CD4-positive, alpha-beta T cell treated with Interleukin-21 for 1 hour (primary cell): ENCODE measurements at regions not wholly inside any gene's neighbourhood (a gene's known extent, or its start where the extent isn't known, plus 50 kb on each side); places are given as distances from the start of the nearest gene placed in this dataset.
"Not testable (repeated sequence)": the region's sequence is repeated elsewhere in the genome, so short reads cannot be mapped to it uniquely, and the experiment has no call there.

Experiments
- DNase-seq: peaks from one replicate; pipeline ENCODE4 v3.0.0-alpha.2; 2020

DNA sequence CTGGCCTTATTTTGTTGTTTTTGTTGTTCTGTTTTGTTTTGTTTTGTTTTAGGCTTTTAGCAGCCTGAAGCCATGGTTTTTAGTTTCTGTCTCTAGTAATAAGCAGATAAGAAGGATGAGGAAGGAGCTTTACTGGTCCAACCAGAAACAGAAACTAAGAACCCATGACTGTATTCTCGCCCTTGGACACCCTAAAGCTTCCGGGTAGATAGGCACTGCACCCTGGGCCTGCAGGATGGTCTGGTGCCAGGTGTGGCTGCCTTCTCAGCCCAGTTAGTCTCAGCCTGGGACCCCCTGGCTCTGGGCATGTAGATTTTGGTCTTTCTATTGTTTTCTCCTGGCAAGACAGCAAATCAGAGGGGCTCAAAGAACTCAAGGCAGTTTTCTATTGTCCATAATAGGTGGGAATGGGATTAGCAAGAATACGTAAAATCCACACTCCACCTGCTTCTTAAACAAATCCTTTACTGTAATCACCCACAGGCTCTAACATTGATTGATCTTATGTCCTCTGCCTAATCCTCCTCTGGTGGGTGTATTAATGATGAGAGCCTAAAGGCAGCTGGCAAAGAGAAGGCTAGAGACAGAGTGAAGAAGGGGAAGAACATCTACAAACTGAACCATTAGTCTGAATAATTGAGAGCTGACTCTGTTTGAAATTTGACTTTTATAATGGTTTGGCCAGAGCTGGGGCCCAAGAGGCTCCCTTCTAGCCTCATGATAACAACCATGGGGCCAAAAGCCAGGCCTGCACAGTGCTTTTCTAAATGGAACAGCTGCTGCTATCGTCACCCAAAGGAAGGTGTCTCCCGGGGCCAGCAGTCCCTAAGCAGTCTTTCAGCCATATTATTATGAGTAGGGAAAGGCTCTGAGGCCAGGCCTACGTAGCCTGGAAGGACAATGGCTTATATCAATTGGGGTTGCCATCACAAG, 106.8 kb upstream of the ATP1A1 start:
- no peak for DNase-seq

DNA sequence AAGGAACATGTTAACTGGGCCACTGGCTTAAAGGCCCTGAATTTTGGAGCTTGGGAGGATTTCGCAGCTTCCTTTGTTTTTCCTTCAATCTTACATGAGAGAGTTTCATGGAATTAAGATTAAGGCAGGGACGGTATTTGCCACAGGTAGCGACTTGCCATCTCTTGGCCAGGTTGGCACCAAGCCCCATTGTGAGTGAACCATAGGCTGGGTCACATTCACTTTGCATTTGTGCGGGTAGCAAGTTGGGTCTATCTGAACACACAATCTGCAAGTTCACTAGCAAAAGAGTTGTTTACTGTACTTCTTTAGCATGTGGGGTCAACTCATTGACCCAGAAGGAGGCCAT, 106.2 kb upstream of the ATP1A1 start:
- DNase-seq: no peak

DNA sequence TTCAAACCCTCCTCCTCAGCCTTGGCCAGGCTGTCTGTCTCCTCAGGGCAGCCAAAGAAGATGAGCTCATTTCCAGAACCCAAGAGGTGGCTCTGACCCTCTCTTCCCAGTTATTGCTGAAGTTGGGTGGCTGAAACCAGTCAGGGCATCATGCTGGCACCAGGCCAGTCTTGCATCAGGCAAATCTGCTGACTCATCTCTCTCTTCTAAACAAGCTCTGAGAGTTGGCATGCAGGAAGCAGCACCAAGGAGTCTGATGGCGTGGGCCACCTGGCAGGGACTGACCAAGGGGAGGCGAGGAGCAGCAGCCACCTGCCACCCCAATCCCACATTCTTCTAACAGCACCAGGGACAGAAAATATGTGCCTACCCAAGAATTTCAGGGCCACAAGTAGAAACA, 104.8 kb upstream of the ATP1A1 start:
- no peak for DNase-seq

DNA sequence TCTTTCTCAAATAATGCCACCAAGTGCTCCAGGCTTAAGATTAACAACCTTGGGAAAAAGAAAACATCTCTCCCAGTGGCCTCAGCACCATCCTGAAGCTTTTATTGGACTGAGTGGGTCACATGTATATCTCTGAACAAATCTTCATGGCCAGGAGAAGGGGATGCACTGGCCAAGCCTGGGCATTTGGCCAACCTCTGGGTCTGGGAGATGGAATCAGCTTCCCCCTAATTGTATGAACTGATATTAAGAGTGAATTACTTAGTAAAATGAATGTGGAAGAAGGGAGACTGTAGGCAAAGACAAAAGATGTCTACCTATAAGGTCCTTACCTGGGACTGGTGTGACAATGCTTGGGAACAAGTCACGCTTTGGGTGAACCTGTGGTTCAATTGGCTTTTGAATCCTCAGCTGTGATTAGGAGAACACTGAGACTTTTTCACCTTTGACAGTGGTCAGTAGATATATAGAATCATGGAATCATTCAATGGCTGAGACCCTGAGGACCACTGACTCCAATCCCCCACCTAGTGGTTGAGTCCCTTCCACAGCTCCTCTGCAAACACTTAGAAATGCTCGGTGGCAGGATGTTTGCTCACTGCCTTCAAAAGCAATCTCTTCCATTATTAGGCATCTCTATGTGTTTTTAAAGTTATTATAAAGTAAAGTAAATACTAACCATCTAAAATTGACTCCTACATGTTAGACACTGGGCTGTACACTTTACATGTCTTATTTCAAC, 102.6 kb upstream of the ATP1A1 start:
- DNase-seq: no peak

DNA sequence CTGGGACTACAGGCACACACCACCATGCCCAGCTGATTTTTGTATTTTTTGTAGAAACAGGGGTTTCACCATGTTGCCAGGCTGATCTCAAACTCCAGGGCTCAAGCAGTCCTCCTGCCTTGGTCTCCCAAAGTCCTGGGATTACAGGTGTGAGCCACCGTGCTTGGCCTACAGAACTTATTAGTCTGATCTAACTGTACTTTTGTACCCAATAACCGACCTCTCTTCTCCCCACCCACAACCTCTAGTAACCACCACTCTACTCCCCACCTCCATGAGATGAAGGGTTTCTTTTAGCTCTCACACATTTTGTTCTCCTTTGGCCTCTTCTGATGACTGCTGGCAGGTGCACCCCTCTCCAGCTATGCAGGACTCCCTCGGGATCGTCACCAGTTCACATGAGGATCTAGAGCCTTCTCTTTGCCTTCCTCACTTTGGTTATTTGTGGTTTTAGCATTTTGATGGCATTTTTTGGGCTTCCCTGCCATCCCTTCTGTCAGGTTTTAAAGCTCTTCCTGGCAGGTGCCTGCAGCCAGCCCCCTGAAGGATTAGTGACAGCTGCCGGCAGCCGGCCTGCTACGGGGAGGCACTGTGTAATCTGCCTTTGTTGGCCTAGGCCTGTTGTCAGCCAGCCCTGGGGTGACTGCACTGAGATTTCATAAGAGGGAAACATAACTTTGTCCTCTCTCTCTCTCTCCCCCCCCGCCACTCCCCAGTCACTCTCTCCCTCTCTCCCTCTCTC, 99.8 kb upstream of the ATP1A1 start:
- DNase-seq: no peak

DNA sequence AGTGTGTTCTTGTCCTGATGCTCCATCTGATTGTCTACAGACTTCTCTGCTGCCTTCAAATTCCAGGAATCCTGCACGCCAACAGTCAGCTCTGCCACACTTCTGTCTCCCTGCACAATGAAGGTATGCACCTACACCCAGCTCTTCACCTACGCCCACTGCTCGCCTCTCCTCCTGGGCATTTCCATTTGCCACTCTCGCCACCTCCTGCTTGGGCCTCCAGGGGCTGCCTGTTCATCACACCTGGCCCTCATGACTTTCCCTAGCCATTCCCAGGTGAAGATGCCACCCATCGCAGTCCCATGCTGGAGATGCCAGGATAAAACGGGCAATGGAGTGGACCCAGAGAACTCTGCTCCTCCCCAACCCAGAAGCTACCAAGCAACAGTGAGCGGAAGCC, 96.5 kb upstream of the ATP1A1 start:
- DNase-seq: no peak

DNA sequence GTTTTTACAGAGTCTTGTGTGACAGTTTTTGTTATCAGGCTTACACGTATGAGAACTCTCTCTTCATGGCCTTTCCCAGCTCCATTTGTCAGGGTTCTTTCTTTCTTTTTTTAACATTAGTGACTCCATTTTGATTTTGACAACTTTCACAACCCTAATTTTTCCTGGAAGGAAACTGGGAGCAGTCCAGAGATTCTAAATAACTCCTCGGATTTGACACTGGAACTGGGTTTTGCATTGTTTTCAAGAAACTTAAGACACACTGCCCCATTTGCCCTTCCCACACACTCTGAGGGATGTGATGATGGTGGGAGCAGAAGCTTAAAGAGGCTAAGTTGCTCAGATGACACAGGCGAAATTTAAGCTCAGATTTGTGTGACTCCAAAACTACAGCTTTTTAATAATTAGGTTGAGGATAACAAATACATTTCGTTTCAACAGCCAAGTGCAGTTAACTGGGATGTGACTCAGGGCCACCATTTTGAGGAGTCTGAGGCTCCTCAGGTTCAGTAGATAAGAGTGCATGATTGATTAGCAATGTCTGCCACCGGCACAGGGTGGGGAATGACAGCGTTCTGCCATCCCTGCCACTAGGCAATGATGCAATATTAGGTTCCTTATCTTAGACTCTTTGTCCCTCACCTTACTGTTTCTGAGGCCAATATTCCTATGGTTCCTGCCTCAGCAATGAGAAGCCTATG, 95.1 kb upstream of the ATP1A1 start:
- no peak for DNase-seq

DNA sequence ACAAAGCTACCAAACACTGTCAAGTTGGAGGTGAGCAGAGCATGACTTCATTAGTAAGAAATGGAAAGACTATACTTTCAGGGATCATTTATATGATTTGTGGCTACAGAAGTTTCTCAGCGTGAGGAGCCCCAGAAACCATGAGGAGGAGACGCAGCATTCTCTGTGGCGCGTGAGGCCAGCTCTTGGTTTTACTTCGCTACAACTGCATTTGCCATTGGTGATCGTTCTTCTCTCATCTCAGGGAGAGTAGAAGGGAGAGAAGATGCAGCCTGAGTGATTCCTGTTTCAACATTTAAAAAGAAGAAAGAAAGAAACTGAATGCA, 94.5 kb upstream of the ATP1A1 start:
- no peak for DNase-seq

DNA sequence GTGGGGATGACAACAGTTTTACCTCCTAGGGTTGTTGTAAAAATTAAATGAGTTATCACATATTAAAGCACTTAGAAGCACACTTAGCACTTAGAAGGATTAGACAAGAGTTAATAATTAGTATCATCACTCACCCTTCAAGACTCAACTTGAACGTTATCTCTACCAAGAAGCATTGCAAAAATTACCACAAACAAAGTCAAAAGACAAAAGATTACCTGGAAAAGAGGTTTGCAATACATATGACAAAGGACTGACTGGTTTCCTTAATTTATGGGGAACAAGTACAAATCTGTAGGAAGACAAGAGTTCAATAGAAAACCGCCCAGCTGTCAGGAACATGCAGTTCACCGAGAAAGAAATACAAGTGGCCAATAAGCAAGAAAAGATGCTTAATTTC, 93.3 kb upstream of the ATP1A1 start:
- DNase-seq: no peak

DNA sequence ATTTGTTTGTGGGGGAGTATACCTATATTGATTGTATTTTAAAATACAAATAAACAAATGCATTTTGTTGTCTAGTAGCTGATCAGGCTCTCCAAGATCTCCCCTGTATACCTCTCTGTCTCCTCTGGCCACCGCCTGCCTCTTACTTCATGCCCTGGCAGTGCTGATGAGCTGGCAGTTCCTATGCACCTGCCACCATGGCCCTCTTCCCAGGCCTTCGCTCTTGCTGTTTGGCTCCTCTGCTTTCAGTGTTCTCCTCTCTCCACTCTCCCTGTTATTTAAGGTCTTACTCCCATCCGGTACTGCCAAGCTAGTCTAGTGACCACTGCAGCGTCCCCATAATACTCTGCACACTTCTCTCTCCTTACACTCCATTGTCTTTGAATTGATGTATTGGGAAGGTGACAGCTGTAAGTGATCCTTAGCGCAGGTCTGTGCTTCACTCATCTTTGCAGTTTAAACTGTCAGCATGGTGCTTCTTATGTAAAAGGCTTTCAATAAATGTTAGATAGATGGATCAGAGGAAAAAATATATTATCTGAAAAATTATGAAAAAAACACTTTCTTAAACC, 88.1 kb upstream of the ATP1A1 start:
- DNase-seq: no peak

DNA sequence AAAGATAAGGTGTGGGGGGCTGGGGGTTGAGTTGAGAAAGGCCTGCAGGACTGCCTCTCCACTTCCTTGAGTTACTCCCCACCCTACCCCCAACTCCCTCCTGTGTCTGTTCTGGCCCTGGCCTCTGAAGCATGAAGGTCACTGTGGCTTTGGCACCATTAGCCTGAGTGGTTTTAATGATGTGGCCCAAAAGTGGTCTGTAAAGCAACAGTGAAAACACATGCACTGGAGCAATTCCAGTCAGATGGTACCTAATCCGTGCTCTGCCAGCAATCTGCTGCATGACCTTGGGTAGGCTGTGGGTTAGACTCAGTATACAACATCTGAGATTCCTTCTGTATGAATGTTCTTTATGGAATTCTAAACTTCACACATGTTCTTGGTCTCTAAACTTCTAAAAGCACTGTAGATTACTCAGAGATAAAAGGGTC, 86.5 kb upstream of the ATP1A1 start:
- DNase-seq: no peak

DNA sequence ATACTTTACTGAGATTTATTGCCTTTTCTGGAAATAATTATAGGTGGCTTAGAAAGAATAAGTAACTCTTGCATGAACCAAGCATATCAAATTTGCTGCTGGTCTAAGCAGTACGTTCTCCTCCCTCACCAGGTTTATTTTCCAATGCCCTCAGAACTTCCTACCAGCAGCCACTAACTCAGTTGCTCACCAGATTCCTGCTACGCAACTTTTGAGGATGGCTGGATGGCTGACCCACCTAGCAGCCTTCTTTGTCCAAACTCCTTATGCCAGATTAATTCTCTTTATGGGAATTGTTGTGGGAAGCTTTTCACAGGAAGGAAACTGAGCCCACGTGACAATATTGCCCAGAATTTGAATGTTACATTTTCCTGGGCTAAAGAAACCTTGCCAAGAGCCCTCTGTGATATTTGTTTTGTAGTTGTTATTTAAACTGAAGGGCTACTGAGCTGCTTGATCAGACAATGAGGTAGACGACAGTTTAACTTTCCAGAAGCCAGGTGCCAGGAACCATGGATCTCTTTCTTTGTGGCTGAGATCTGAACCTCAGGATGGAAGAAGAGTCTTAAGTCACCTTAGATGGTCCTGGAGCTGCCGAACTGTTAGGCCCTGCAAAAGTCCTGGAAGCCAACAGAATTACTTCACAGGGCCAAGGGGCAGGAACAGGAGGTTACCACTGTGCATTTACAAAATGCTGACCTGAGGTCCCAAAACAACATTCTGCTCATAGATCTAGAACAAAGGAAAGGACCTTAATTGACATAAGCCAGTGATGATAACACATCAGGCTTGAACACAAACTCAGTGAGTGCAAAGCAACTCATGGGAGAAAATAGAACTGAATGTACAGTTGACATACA, 85.5 kb upstream of the ATP1A1 start:
- no peak for DNase-seq

DNA sequence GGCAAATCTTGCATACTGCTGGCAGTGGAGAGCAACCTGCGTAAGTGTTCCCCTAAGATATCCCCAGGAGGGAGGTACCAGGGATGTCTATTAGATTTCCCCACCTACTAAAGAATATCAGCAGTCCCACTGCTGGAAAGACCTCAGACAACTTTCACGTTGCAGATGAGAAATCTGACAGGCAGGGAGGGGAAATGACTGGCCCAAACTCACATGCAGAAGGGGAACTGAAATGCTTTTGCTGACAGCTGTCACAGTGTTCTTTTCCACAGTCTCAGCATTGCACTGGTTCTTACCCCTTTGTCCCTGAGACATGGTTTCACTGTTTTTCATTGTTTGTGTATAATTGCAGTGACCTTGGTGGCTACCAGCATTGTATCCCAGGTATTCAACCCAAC, 84.8 kb upstream of the ATP1A1 start:
- DNase-seq: no peak

DNA sequence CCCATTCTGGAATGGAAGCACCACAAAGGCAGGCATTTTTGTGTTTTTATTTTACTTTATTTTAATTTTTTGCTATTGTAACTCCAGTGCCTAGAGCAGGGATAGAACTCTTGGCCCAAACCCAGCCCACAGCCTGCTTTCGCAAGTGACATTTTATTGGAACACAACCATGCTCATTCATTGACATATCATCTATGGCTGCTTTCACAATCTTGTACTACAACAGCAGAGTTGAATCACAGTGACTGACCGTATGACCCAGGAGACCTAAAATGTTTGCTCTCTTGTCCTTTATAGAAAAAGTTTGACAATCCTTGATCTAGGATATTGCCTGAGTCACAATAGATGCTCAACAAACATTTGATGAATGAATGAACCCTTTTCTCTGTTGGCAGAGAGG, 83.9 kb upstream of the ATP1A1 start:
- no peak for DNase-seq

DNA sequence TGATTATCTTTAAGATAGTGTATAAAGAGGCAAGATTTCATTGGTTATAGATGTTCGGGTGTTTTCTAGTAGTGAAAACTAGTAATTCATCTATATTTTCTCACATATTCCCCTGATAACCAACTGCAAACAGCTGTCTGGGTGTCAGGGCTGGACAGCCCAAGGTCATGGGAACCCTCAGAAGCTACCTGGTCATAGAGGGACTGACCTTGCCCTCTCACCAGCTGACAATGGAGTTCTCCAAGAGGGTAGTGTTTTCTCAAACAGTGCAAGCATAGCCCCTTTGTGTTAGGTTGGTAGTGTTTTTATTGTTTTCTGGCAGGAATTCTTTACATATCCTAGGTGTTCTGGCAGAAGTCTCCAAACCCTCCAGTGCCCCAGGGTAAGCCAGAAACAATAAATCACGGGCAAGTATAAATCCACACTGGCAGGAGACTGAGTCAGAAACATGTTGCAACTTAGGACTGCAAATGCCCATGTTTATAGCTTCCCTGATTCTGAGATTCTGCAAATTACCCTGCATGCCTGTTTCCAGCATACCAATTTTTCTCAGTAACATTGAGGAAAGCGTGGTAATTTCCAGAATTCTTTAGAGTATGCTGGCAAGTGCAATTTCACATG, 82.8 kb upstream of the ATP1A1 start:
- no peak for DNase-seq

DNA sequence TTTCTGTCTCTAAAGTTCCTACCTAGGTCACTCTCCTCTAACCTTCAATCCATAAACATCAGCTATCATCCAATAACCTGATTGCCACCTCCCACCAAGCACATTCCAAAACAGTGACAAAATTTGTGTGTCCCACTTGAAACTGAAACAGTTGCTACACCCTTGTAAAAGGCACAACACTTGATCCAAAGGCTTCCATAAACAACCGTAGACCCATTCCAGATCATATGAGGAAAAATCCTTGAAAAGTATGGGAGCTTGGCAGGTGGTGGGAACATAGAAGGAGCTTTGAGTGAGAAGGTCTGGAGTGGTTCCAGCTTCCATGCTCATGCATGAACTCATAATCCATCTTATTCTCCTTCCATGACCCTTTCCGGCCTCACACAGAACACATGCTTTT, 82.0 kb upstream of the ATP1A1 start:
- no peak for DNase-seq

DNA sequence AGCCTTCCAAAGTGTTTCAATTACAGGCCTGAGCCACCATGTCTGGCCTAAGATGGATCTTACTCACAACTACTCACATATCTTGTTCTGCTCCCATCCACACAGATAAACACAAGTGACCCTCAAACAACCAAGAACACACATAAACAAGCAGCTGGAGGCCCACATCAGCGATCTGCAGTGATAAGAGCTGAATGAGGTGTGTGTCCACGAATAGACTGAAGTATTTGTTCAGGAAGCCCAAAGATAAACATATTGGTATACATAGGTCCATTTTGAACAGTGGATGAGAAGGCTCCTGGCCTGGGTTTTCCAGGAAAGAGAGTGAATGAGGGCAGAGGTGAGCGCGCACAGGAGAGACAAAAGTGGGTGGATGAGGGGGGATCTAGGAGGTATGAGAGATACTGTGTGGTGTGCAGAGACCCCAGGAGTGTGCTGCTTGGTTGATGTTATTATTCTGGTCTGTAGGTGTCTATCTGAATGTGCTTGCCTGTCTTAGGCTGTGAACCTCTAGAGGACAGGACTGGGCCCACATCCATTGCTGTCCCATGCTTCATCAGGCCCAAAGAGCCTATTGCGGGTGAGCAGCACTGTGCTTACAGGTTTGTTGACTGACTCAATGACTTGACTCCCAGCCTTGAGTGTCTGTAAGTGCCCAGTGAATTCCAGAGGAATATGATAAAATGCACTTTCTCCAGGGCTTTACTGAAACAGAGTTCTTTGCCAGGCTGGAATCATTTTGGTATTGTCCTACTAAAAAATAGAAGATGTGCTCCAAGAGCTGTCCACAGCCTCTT, 79.9 kb upstream of the ATP1A1 start:
- DNase-seq: no peak

DNA sequence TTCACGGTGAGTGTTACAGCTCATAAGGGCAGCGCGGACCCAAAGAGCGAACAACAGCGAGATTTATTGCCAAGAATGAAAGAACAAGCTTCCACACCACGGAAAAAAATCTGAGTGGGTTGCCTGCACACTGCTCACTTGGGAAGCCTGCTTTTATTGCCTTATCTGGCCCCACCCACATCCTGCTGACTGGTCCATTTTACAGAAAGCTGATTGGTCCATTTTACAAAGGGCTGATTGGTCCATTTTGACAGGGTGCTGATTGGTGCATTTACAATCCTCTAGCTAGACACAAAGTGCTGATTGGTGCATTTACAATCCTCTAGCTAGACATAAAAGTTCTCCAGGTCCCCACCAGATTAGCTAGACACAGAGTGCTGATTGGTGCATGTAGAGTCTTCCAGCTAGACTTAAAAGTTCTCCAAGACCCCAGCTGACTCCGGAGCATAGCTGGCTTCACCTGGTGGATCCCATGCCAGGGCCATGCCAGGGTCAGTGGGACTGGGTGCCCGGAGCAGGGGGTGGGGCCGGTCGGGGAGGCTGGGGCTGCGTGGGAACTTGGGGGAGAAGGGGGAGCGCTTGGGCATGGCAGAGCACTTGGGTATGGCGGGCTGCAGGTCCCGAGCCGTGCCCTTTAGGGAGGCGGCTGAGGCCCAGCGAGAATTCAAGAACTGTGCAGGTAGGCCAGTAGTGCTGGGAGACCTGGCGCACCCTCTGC, 75.4 kb upstream of the ATP1A1 start:
- no peak for DNase-seq

DNA sequence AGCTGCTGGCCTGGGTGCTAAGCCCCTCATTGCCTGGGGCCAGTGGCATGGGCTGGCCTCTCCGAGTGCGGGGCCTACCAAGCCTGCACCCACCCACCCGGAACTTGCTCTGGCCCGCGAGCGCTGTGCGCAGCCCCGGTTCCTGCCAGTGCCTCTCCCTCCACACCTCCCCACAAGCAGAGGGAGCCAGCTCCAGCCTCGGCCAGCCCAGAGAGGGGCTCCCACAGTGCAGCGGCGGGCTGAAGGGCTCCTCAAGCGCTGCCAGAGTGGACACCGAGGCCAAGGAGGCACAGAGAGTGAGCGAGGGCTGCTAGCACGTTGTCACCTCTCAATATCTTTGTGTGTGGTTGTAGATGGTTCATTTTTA, 74.8 kb upstream of the ATP1A1 start:
- not testable (repeated sequence) for DNase-seq

DNA sequence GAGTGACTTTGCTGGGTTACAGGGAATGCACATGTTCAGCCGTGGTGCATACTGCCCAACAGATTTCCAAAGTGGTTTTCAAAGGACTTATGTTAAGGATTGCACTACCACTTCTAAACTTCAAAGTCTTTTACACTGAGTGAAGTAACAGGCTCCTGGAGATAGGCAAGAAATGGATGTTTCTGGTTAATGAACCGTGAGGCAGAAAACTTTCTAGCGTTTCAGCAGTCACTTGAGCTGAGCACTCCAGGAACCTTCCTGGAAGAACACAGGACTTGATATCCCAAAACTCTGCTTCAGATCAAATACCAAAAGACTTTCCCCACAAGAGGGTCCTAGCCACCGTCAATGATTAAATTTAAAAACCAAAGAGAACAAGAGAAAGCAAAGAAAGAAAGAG, 74.3 kb upstream of the ATP1A1 start:
- DNase-seq: no peak
